ENCODE measurements at regions not wholly inside any gene's neighbourhood (a gene's known extent, or its start where the extent isn't known, plus 50 kb on each side); places are given as distances from the start of the nearest gene placed in this dataset.
A peak's percentile ranks its signal among the peaks of the same experiment; 100 is the strongest.

- H3K4me1 Mint-ChIP-seq (ENCODE audit: low read depth, unreplicated experiment), result peaks cover 8% of the 10 kb centered on the region
- peak overlapping the region; percentile 16 for H3K4me3 Mint-ChIP-seq (ENCODE audit: unreplicated experiment)
- DNase-seq (ENCODE audit: low read depth), result peak; percentile 53
- H3K36me3 Mint-ChIP-seq (ENCODE audit: low read depth, unreplicated experiment), result no peaks in the 10 kb centered on the region
- Histone ChIP-seq H3K4me3 (ENCODE audit: insufficient read depth, low read depth, low read length) (no peak overlapping the region), H3K4me2 (ENCODE audit: low read length) (peak overlapping the region; percentile 8), H3K27ac (ENCODE audit: low read depth, low read length) (peak overlapping the region; percentile 2), H3K9ac (ENCODE audit: low read length) (no peak overlapping the region), H3K4me1 (ENCODE audit: insufficient read depth, low read length) (peaks cover 4% of the 10 kb centered on the region), H4K20me1 (ENCODE audit: insufficient read depth, low read length) (no peaks in the 10 kb centered on the region), H3K36me3 (ENCODE audit: insufficient read depth, low read length) (no peaks in the 10 kb centered on the region), H3K9me3 (ENCODE audit: insufficient read depth, low read depth, low read length) (no peaks in the 10 kb centered on the region), H3K79me2 (ENCODE audit: insufficient read depth, low read length) (no peaks in the 10 kb centered on the region), H3K27me3 (ENCODE audit: insufficient read depth, low read length) (no peaks in the 10 kb centered on the region), H2AFZ (ENCODE audit: low read depth, low read length) (no peak overlapping the region)
- FAIRE-seq, result no peak
- no peak overlapping the region for H3K27ac Mint-ChIP-seq (ENCODE audit: unreplicated experiment)
- H3K27me3 Mint-ChIP-seq (ENCODE audit: low read depth, unreplicated experiment), result no peaks in the 10 kb centered on the region
- TF ChIP-seq EZH2 (IDR thresholded peaks at IDR 0.05; ENCODE audit: insufficient read depth, low read length), result no peak
- TF ChIP-seq CTCF (IDR thresholded peaks at IDR 0.05; ENCODE audit: insufficient read depth, low read depth, low read length), result no peak
- H3K9me3 Mint-ChIP-seq (ENCODE audit: unreplicated experiment), result peaks cover 4% of the 10 kb centered on the region
These were observed 133.3 kb downstream of the FAM174A start for GRCh38 chr5:100668511-100668910.

- no peak overlapping the region for H3K9ac ChIP-seq (ENCODE audit: low read length)
- peak overlapping the region; percentile 14 for H3K4me2 ChIP-seq (ENCODE audit: low read length)
These were observed 141.8 kb downstream of the FAM174A start for GRCh38 chr5:100676817-100677631.

More at GRCh38 chr5:100676817-100677631, 141.8 kb downstream of the FAM174A start:
- Mint-ChIP-seq H3K4me1 (ENCODE audit: low read depth, unreplicated experiment) (no peaks in the 10 kb centered on the region), H3K27me3 (ENCODE audit: low read depth, unreplicated experiment) (no peaks in the 10 kb centered on the region), H3K4me3 (ENCODE audit: unreplicated experiment) (no peak overlapping the region), H3K27ac (ENCODE audit: unreplicated experiment) (no peak overlapping the region), H3K9me3 (ENCODE audit: unreplicated experiment) (peaks cover 2% of the 10 kb centered on the region), H3K36me3 (ENCODE audit: low read depth, unreplicated experiment) (no peaks in the 10 kb centered on the region)
- Histone ChIP-seq H3K9me3 (ENCODE audit: insufficient read depth, low read depth, low read length) (no peaks in the 10 kb centered on the region), H4K20me1 (ENCODE audit: insufficient read depth, low read length) (no peaks in the 10 kb centered on the region), H3K4me1 (ENCODE audit: insufficient read depth, low read length) (peaks cover 11% of the 10 kb centered on the region), H3K27ac (ENCODE audit: low read depth, low read length) (peak overlapping the region; percentile 7), H3K27me3 (ENCODE audit: insufficient read depth, low read length) (no peaks in the 10 kb centered on the region), H2AFZ (ENCODE audit: low read depth, low read length) (no peak overlapping the region), H3K36me3 (ENCODE audit: insufficient read depth, low read length) (no peaks in the 10 kb centered on the region), H3K79me2 (ENCODE audit: insufficient read depth, low read length) (no peaks in the 10 kb centered on the region), H3K4me3 (ENCODE audit: insufficient read depth, low read depth, low read length) (no peak overlapping the region)
- DNase-seq (ENCODE audit: low read depth) (peak; percentile 96), FAIRE-seq (no peak)
- TF ChIP-seq CTCF (IDR thresholded peaks at IDR 0.05; ENCODE audit: insufficient read depth, low read depth, low read length) (no peak), EZH2 (IDR thresholded peaks at IDR 0.05; ENCODE audit: insufficient read depth, low read length) (no peak)
